ENCODE measurements at regions not wholly inside any gene's neighbourhood (a gene's known extent, or its start where the extent isn't known, plus 50 kb on each side); places are given as distances from the start of the nearest gene placed in this dataset.

- DNase-seq (ENCODE audit: low spot score) = no peak
Observed at GRCh38 chr6:125491860-125492618, 190.3 kb upstream of the HDDC2 start.

GRCh38 chr6:125498606-125499005, 196.8 kb upstream of the HDDC2 start:
- DNase-seq (ENCODE audit: low spot score) = no peak

GRCh38 chr6:125499535-125499934, 197.8 kb upstream of the HDDC2 start:
- DNase-seq (ENCODE audit: low spot score) = no peak

- no peak for DNase-seq (ENCODE audit: low spot score)
Observed at GRCh38 chr6:125503181-125503580, 201.4 kb upstream of the HDDC2 start.

- no peak for DNase-seq (ENCODE audit: low spot score)
Observed at GRCh38 chr6:125507987-125508655, 206.4 kb upstream of the HDDC2 start.

GRCh38 chr6:125508793-125509192, 207.0 kb upstream of the HDDC2 start:
- DNase-seq (ENCODE audit: low spot score) = no peak

GRCh38 chr6:125509477-125509876, 207.7 kb upstream of the HDDC2 start:
- no peak for DNase-seq (ENCODE audit: low spot score)

- no peak for DNase-seq (ENCODE audit: low spot score)
Observed at GRCh38 chr6:125510405-125510804, 208.6 kb upstream of the HDDC2 start.

GRCh38 chr6:125511809-125512396, 210.1 kb upstream of the HDDC2 start:
- no peak for DNase-seq (ENCODE audit: low spot score)

- no peak for DNase-seq (ENCODE audit: low spot score)
Observed at GRCh38 chr6:125512621-125513020, 210.9 kb upstream of the HDDC2 start.

GRCh38 chr6:125513978-125514377, 212.2 kb upstream of the HDDC2 start:
- no peak for DNase-seq (ENCODE audit: low spot score)

- DNase-seq (ENCODE audit: low spot score) = no peak
Observed at GRCh38 chr6:125516644-125517043, 214.9 kb upstream of the HDDC2 start.

GRCh38 chr6:125519367-125519766, 217.6 kb upstream of the HDDC2 start:
- DNase-seq (ENCODE audit: low spot score) = no peak

- no peak for DNase-seq (ENCODE audit: low spot score)
Observed at GRCh38 chr6:125524356-125524755, 222.6 kb upstream of the HDDC2 start.

- DNase-seq (ENCODE audit: low spot score) = no peak
Observed at GRCh38 chr6:125526007-125526720, 223.3 kb upstream of the HEY2 start.

GRCh38 chr6:125528621-125529041, 220.8 kb upstream of the HEY2 start:
- DNase-seq (ENCODE audit: low spot score) = no peak

- no peak for DNase-seq (ENCODE audit: low spot score)
Observed at GRCh38 chr6:125529061-125529460, 220.4 kb upstream of the HEY2 start.

- DNase-seq (ENCODE audit: low spot score) = no peak
Observed at GRCh38 chr6:125533710-125534397, 215.6 kb upstream of the HEY2 start.

- no peak for DNase-seq (ENCODE audit: low spot score)
Observed at GRCh38 chr6:125534430-125535263, 214.8 kb upstream of the HEY2 start.

- no peak for DNase-seq (ENCODE audit: low spot score)
Observed at GRCh38 chr6:125537090-125537489, 212.3 kb upstream of the HEY2 start.

- DNase-seq (ENCODE audit: low spot score) = no peak
Observed at GRCh38 chr6:125539892-125540291, 209.5 kb upstream of the HEY2 start.
